HG03460 (cell line): ENCODE measurements at regions not wholly inside any gene's neighbourhood (a gene's known extent, or its start where the extent isn't known, plus 50 kb on each side); places are given as distances from the start of the nearest gene placed in this dataset.
"Not testable (repeated sequence)": the region's sequence is repeated elsewhere in the genome, so short reads cannot be mapped to it uniquely, and the experiment has no call there.

Source experiments
- ATAC-seq: cut with Tn5 transposase; IDR thresholded peaks from one replicate; pipeline ENCODE4 v1.9.1; 2021; ENCODE audit not compliant: unreplicated experiment

DNA sequence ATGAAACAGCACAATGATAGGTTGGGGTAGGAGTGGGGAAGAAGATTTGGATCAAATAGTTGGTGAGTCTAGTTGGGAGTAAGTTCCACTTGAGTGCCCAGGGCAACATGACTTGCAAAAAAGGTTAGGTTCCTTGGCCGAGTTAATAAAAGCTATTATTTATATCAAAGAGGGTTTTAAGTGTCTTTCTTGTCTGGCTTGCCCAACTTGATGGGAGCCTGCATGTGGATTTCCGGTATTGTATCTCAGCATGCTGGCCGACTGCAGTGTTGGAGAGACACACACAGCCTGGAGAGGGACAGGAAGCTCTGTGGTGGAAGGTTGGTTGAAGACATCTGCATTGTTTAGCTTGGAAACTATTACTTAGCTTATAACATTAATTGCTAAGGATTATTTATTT, 449.5 kb upstream of the TBL1XR1 start:
- ATAC-seq = peak; percentile 74

DNA sequence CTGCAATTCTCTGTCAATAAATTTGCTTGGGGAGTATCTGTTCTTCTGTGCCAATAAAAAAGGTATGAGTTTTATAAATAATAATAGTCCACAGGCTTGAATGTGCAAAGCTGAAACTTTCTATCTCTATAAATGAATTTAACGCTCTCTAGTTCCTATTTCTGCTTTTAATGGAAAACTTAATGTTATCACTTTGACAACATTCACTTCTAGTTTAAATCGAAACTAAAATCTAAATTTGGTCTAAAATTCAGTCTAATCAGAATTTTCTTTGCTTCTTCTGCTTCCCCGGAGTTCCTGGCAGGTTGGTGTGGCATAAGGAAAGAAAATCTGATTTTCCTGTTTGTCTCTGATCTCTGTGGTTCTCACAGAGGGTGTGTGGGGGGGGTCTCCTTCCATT, 450.1 kb upstream of the TBL1XR1 start:
- no peak for ATAC-seq

DNA sequence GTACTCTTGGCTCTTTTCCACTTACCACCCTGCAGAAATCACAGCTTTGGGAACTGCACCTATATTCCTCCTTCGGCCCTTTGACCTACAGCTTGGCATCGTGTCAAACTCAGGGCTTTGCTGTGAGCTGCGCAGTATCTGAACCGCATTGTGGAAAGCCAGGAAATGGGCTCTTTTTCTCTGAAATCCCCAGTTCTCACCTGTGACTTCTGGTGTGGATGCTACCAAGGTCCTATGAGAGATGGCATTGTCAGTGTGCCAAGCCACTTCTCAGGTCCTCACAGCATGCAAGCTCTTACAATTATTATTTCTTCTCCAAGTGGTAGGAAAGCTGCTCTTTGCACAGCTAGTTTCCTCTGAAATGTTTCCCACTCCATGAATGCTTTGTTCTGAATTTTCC, 450.6 kb upstream of the TBL1XR1 start:
- no peak for ATAC-seq

DNA sequence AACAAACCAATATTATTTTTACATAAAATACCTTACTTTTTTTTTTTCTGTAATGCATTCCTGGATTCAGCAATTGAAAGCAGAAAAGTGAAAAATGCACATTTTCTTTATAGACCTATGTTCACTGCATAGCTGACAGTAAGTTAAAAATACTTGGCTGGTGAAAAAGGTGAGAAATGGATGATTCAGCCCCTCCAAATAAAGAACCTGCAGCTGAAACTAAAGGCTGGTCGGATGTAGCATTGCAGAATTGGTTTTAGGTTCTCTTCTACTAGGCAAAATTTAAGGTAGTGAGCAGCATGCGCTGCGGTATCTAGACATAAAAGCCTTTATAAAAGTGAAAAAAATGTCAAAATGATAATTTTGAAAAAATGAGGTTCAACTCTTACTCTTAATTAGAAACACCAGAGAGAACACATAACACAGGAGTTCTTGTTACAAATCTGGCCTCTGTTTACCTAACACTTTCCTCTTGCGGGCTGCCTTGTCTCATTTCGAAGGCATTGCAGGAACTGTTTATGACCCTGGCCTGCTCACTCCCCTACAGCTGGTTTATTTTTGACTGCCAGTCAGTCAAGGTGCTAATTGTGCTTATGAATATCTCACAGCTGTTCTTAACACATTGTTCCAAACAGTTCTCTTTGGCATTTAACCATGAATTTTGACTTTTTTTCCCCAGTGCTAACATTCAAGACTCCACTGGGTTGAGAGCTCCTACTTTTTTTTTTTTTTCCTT, 455.4 kb upstream of the TBL1XR1 start:
- ATAC-seq = no peak

DNA sequence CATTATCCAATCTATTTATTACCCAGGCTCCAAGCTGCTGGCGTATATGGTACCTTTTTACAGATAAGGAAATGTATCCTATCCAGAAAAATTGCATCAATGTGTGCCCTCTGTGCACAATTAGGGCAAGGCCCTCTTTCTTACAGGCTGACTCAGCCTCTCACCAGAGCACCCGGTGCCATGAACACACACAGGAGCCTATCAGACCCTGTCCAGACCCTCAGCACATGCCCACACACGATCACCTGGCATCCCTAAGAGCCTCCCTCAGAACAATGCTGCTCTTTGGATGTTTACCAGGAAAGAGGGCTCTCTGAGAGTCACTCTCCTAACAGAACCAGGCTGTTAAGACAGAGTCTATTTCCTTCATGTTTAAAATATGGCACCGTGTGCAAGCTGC, 460.0 kb upstream of the TBL1XR1 start:
- no peak for ATAC-seq

DNA sequence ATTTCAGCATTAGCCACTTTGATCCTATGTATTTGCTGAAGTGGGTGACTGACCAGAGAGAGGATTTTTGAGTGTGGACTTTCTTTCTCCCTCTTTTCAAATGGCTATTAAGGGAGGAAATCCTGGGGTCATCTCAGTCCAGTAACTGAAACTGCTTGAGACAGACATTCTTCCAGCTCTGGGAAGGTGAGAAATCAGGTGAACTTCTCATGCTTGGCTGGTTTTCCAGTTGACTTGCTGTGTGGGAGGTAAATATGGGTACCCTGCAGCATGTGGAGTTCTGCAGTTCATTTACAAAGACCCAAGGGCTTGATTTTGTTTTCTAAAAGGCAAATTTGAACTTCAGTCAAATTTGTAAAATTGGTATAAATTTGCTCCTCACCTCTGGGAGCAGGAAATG, 461.1 kb upstream of the TBL1XR1 start:
- ATAC-seq = no peak

DNA sequence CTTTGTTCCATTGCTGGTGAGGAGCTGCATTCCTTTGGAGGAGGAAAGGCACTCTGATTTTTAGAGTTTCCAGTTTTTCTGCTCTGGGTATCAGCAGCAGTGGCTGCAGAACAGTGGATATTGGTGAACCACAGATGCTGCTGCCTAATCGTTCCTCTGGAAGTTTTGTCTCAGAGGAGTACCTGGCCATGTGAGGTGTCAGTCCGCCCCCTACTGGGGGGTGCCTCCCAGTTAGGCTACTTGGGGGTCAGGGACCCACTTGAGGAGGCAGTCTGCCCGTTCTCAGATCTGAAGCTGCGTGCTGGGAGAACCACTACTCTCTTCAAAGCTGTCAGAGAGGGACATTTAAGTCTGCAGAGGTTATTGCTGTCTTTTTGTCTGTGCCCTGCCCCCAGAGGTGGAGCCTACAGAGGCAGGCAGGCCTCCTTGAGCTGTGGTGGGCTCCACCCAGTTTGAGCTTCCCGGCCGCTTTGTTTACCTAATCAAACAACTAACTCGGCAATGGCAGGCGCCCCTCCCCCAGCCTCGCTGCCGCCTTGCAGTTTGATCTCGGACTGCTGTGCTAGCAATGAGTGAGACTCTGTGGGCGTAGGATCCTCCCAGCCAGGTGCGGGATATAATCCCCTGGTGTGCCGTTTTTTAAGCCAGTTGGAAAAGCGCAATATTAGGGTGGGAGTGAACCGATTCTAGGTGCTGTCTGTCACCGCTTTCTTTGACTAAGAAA, 467.3 kb upstream of the TBL1XR1 start:
- not testable (repeated sequence) for ATAC-seq

DNA sequence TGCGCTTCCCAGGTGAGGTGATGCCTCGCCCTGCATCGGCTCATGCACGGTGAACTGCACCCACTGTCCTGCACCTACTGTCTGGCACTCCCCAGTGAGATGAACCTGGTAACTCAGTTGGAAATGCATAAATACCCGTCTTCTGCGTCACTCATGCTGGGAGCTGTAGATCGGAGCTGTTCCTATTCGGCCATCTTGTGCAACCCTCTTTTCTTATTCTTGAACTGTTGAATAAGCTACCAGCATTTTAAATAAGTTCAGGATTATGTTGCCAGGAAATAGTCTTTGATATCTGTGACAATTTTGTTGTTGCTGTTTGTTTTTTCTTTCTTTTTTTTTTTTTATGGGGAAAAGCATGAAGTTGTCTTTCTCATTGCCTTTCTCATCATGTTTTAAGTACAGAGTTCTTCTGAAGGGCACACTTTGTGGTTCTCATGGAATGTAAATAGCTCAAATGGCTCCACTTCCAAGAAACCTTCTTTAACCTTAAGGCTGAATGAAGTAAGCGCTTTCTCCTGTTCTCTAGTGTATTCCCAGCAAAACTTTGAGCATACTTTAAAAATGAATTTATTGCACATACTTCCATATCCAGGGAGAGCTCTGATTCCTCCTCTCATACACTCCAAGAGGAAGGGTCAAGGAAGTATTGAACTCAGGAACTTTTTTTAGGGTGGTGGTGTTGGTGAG, 468.0 kb upstream of the TBL1XR1 start:
- ATAC-seq = no peak

DNA sequence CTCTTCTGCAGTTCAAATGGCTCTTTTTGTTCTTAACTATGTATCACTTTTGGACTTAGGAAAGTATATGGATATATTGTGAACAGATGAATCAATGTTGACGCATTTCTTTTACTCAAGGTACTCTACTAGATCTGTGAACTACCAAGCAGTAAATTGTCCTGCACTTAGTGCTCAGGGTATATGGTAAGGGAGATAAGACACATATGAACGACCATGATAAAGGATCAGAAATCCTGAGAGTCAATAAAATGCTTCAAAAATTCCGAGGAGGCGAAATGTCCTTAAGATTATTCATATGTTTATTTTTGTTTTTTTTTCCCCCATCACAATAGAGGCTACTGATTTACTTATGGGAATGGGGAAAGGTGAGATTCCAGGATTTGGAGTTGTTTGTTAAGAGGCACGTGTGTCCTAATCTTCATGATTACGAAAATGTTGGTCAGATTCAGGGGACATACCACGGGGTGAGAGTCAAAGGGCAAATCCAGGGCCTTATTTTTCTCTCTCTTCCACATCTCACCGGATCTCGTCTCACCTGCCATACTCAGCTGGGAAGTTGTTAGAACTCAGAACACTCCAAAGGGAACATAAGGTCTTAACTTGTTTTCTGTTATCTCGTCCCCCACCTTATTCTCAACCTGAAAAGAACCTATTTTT, 475.1 kb upstream of the TBL1XR1 start:
- ATAC-seq = no peak

DNA sequence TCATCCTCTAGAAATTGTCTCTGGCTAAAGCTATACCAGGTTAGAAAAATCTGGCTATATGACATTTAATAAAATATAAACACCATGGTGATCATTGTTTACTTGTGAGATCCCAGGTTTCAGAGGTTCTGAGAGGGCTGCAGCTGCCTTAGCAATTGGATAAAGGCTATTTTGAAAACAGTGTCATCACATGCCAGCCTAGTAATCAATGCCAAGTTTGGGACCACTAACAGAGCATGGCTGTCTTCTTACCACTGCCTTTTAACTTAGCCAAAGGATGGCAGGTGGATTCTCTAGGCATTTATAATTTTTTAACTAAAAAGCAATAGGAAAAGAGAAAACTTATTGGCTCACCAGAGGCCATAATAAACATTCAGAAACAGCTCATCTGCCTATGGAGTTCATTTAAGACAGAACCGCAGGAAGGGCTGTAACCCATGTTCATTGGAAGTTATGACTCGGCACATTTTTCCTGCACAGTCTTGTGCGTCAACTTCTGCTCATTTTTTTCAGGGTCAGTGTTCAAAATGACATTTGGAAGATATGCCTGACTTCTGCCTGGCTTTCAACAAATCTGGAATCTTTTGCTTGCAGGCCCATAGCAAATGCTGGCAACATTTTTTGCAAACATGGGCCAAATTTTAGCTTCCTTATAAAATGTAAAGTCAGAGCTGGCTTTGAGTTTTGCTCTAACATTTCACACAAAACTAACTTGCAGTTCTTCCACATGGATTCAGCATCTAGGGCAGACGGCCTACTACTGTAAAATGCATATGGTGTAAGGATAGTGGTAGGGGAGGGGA, 476.0 kb upstream of the TBL1XR1 start:
- no peak for ATAC-seq

DNA sequence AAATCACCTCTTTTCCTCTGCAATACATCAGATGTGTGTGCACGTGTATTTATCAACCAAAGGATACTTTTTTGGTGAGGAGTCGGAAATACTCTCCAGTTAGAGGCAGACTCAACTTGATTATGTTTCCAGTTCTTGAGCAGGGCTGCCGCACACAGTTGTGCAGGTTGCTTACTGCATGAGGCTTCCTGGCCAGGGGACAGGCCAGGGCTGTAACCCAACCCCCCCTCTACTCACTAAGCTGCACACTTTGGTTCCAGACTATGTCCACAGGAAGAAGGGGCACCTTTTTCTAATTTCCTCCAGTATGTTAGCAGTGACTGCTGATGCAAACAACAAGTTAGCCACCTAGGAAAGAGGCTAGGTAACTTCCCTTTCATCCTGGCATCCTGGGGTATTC, 476.9 kb upstream of the TBL1XR1 start:
- ATAC-seq = no peak

DNA sequence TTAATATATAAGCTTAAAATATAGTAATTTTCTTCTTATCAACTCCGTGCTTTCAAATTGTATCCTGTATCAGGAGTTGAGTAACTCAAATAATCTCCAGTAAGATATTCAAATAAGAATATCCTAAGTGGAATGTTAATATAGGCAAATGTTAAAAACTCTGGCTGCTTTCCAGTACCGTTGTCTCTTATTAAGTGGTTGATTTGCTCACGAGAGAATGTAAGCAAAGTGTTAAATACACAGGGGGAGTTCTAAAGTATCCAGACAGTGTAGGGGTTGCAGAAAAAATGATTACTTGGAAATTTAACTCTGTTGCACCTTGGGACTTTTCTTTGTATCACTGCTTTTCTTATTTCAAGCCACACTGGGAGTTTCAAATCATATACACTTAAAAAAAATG, 478.9 kb upstream of the TBL1XR1 start:
- ATAC-seq = no peak

DNA sequence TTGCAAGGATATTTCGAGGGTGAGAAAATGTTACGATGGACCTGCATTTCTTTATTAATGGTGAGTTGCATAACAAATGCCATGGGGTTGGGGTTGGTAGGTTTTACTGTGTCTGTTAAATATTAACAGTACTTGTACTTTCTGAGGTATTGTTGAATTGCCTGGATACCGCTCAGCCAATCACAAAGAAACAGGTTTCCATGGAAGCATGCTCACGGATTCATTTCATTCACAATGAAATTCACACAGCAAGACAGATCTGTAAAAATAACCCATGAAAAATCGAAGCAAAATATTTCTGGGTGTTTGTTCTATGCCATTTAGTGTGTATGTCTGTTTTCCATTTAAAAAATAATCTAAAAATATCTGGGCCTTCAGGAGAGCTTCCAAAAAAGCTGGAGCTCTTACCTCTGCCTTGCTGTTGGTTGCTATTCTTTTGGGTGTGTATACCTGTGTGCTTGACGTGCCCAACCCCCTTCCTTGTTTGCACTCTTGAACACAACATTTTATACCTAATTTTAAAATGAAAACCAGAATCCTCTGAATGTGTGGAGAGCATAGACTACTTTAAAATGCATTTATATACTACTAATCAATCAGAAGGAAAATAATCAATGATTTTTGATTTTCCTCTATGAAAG, 479.8 kb upstream of the TBL1XR1 start:
- ATAC-seq = no peak

DNA sequence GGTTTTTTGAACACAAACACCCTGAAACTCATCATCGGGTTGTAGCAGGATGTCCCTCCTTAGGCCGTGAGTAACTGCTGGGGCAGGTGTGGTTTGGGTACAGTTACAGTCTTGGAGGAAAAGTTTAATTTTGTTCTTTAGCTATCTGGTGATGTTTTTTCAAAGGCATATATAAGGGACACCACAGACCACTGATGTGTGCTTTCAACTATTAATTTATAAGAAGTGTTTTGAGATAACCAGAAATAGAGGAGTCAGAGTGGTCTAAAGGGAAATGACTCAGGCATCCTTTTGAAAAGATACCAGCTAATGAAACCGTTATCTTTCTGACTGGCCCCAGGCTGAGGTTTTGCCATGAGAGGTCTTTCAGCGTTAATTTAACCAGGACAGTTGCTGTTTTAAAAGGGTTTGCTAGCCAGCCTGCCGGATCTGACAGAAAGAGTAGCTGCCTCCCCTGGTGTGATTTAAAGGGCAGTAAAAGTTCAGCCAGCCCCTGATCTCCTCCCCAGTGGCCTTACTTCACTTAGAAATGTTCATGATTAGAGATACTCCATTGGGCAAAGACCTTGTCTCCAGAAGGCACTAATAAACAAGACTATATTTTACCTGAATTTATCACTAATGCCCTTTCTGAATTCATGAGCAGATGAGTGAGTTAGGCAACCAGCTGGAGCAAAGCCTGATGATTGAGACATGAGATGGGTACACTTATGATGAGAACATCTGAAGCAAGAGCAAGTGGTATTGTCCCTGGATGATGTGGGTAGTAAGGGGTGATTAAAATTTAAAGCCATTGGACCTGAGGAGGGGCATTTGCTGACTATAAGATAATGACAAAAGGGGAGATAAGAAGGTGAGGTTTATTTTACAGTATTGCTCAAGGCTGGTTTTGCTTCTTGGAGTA, 482.5 kb upstream of the TBL1XR1 start:
- peak; percentile 81 for ATAC-seq

DNA sequence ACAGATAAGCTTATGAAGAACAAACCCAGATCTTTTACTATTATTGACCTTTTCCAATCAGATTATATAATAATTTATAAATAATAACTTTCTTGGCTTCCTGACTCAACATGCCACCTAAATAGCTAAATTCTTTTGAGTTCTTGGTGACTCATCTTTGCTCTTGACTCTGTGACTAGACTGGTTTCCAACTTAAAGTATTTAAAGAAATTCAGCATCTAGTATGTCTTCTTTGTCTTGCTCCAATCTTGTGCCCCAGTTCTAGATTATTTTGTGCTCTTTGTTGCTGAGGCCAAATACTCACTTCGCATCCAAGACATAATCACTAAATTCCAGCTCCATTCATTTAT, 483.2 kb upstream of the TBL1XR1 start:
- ATAC-seq = no peak

DNA sequence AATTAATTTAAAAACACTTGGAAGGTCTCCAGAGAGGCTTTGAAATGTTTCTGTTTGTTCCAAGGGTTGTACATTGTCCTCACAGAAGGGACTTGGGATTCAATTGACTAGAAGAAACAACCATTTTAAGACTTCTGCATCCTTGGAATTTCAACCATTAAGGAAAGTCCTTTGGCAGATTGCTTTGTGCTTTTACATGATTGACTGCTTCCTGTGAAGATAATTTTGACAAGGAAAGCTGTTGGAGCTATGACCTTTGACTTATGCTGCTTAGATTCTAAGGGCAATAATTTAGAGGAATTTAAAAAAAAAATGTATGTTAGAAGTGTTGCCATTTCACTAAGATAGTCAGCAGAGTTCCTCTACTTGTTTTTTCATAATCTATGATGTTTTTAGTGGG, 483.9 kb upstream of the TBL1XR1 start:
- ATAC-seq = no peak

DNA sequence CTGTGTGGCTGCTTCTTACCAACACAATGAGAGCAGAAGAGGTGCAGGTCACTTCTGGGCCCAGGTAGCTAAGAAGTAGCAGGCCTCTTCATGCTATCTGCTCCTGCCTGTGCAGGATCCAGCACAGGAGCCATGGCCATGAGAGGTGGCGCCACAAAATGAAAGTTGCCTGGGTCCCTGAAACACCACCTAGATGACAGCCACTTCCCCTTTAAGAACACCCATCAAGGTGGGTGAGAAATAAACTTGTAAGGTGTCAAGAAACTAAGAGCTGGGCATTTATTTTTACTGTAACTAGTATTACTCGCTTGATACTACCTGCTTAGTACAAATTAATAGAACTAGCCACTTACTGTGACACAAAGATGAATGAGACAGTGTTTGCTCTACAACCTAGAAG, 484.6 kb upstream of the TBL1XR1 start:
- no peak for ATAC-seq

DNA sequence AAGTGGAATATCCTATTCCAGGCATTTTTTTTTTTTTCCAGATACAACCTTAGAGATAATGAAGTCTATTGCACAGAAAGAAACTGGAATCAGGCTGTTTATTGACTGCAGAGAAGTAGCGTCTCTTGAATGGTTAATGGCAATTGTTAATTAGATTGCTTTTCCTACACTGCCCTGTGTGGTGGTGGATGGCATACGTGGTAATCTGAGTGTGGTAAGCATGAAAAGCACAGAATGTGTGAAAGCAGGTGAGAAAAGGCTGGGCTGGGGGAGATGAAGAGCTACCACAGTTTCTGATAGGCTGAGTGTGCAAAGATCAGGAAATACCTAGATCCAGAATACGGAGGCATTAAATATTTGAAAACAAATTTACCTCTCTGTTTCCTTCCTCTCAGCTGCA, 486.3 kb upstream of the TBL1XR1 start:
- no peak for ATAC-seq

DNA sequence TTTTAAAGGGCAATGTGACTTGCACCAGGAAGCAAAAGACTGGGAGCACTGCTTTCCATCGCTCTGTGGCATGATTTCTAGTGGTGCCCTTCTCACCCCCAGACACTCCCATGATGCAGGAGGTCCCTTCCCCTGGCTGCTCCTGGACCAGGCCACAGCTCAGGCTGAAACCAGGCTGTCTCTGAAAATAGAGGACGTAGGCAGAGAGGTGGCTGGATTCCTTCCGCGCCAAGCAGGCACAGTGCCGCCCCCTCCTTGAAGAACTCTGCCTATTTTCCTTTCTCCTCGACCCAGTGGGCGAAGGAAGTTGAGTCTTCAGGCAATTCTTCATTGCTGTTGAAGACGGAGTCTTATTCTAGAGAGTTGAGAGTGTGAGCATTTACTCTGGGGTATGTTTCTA, 489.4 kb upstream of the TBL1XR1 start:
- no peak for ATAC-seq
